BJ (cell line): ENCODE measurements at regions not wholly inside any gene's neighbourhood (a gene's known extent, or its start where the extent isn't known, plus 50 kb on each side); places are given as distances from the start of the nearest gene placed in this dataset.

ENCODE experiments used
- CTCF ChIA-PET: fragments of 350-600 bp; formaldehyde crosslinking; extraction: SDS; loops from one replicate; lab custom pipeline; 2021; ENCODE audit warnings: antibody characterized with exemption, inconsistent platforms; lab: Yijun Ruan, JAX
- POLR2A ChIA-PET: fragments of 300-600 bp; sonication (Branson Sonifier 250); formaldehyde crosslinking; extraction: SDS; loops from one replicate; lab custom pipeline; 2021; ENCODE audit warnings: antibody characterized with exemption; lab: Charles Lee
- DNase-seq: peaks from one replicate; pipeline ENCODE4 v3.0.0-alpha.2; 2011; ENCODE audit warnings: low read depth
- H3K27me3 ChIP-seq: 2 replicates; pipeline ENCODE4 v1.6.0; 2011; ENCODE audit warnings: low read length; ENCODE audit not compliant: control insufficient read depth, insufficient read depth
- H3K36me3 ChIP-seq: 2 replicates; pipeline ENCODE4 v1.5.1; 2011; ENCODE audit warnings: low read length; ENCODE audit not compliant: control insufficient read depth, insufficient read depth
- H3K4me3 ChIP-seq: 2 replicates; pipeline ENCODE4 v1.5.1; 2011; ENCODE audit warnings: low read depth, mild to moderate bottlenecking, control low read depth, low read length
- CTCF ChIP-seq: IDR thresholded peaks from 2 replicates; pipeline ENCODE4 v1.5.1; 2011; ENCODE audit warnings: low read depth, mild to moderate bottlenecking, control low read depth, inconsistent platforms, low read length, moderate library complexity; ENCODE audit not compliant: insufficient read depth

GRCh38 chr21:17428980-17429379 lies 83.9 kb upstream of the CXADR start:
- Histone ChIP-seq H3K4me3 (no peak overlapping the region), H3K27me3 (no peaks in the 10 kb centered on the region), H3K36me3 (no peaks in the 10 kb centered on the region)
- ChIA-PET CTCF (no interaction called here), POLR2A (no interaction called here)
- TF ChIP-seq CTCF, result no peak
- no peak for DNase-seq

- no peaks in the 10 kb centered on the region for H3K36me3 ChIP-seq
- no peak overlapping the region for H3K4me3 ChIP-seq
- ChIA-PET POLR2A (no interaction called here), CTCF (no interaction called here)
- TF ChIP-seq CTCF, result no peak
- no peak for DNase-seq
- no peaks in the 10 kb centered on the region for H3K27me3 ChIP-seq
Measured at GRCh38 chr21:17429936-17430335, 82.9 kb upstream of the CXADR start.

- TF ChIP-seq CTCF, result no peak
- POLR2A ChIA-PET, result no interaction called here
- no peaks in the 10 kb centered on the region; the same call in 1 of the 2 replicates for H3K27me3 ChIP-seq
- no peaks in the 10 kb centered on the region for H3K36me3 ChIP-seq
- H3K4me3 ChIP-seq, result no peak overlapping the region
- DNase-seq, result no peak
- CTCF ChIA-PET, result no interaction called here
Measured at GRCh38 chr21:17432732-17433057, 80.1 kb upstream of the CXADR start.

- H3K27me3 ChIP-seq, result no peaks in the 10 kb centered on the region; the same call in 1 of the 2 replicates
- DNase-seq, result no peak
- ChIA-PET CTCF (no interaction called here), POLR2A (no interaction called here)
- no peak overlapping the region for H3K4me3 ChIP-seq
- TF ChIP-seq CTCF, result no peak
- H3K36me3 ChIP-seq, result no peaks in the 10 kb centered on the region
Measured at GRCh38 chr21:17433730-17434129, 79.1 kb upstream of the CXADR start.

- no peak for TF ChIP-seq CTCF
- CTCF ChIA-PET, result interaction anchor here (1.2 kb wide), 1 partner anchor 149 kb away, joined by 4 read pairs; no protein-coding TSS in a partner anchor
- H3K36me3 ChIP-seq, result no peaks in the 10 kb centered on the region
- no peaks in the 10 kb centered on the region; the same call in 1 of the 2 replicates for H3K27me3 ChIP-seq
- no peak overlapping the region for H3K4me3 ChIP-seq
- no peak for DNase-seq
- POLR2A ChIA-PET, result no interaction called here
Measured at GRCh38 chr21:17435565-17436543, 77.0 kb upstream of the CXADR start.
